GM23338 (cell line): ENCODE measurements at regions not wholly inside any gene's neighbourhood (a gene's known extent, or its start where the extent isn't known, plus 50 kb on each side); places are given as distances from the start of the nearest gene placed in this dataset.

Experiments used
- ATAC-seq: fragments of 200-7000 bp; cut with Tn5 transposase; 3 replicates; pipeline ENCODE4 v1.9.1; 2020
- DNase-seq: peaks from one replicate; pipeline ENCODE4 v3.0.0-alpha.2; 2015; ENCODE audit warnings: low spot score
- H2AFZ ChIP-seq: fragments of 200-600 bp; sonication (generic); 2 replicates; pipeline ENCODE4 v1.8.0; 2016; ENCODE audit warnings: antibody characterized with exemption, mild to moderate bottlenecking, moderate library complexity
- H3F3A ChIP-seq: fragments of 200-600 bp; sonication (generic); replicated peaks from 2 replicates; pipeline ENCODE4 v1.8.0; 2017; ENCODE audit warnings: antibody characterized with exemption, mixed run types, low read depth
- H3K27ac ChIP-seq: fragments of 200-600 bp; sonication (generic); 2 replicates; pipeline ENCODE4 v1.6.1; 2016; ENCODE audit warnings: low read depth
- H3K27me3 ChIP-seq: fragments of 200-600 bp; sonication (generic); 2 replicates; pipeline ENCODE4 v1.8.0; 2016; ENCODE audit warnings: mild to moderate bottlenecking, mixed run types, moderate library complexity; ENCODE audit not compliant: insufficient read depth
- H3K36me3 ChIP-seq: fragments of 200-600 bp; sonication (generic); 2 replicates; pipeline ENCODE4 v1.8.0; 2016; ENCODE audit warnings: mild to moderate bottlenecking; ENCODE audit not compliant: insufficient read depth
- H3K4me1 ChIP-seq: fragments of 200-600 bp; sonication (generic); 2 replicates; pipeline ENCODE4 v1.8.0; 2016; ENCODE audit warnings: mild to moderate bottlenecking, moderate library complexity; ENCODE audit not compliant: insufficient read depth
- H3K4me2 ChIP-seq: fragments of 200-600 bp; sonication (generic); 2 replicates; pipeline ENCODE4 v1.7.1; 2017; ENCODE audit warnings: mixed run types
- H3K4me3 ChIP-seq: fragments of 200-600 bp; sonication (generic); 2 replicates; pipeline ENCODE4 v1.6.1; 2016; ENCODE audit warnings: mixed run types
- H3K79me2 ChIP-seq: fragments of 200-600 bp; sonication (generic); replicated peaks from 2 replicates; pipeline ENCODE4 v1.8.0; 2017; ENCODE audit warnings: mild to moderate bottlenecking; ENCODE audit not compliant: insufficient read depth
- H3K9me2 ChIP-seq: fragments of 200-600 bp; sonication (generic); 2 replicates; pipeline ENCODE4 v1.8.0; 2017; ENCODE audit not compliant: insufficient read depth
- H4K20me1 ChIP-seq: fragments of 200-600 bp; sonication (generic); replicated peaks from 2 replicates; pipeline ENCODE4 v1.8.0; 2017; ENCODE audit warnings: mild to moderate bottlenecking; ENCODE audit not compliant: insufficient read depth
- H3K27ac Mint-ChIP-seq: 2 replicates; pipeline ENCODE4 v1.8.0; 2020; ENCODE audit warnings: inconsistent platforms, mild to moderate bottlenecking, moderate library complexity, mixed read lengths
- H3K27me3 Mint-ChIP-seq: 3 replicates; pipeline ENCODE4 v1.8.0; 2022; ENCODE audit warnings: low read depth, mild to moderate bottlenecking, moderate library complexity, mixed read lengths, inconsistent platforms; ENCODE audit not compliant: insufficient read depth, poor library complexity
- H3K36me3 Mint-ChIP-seq: 3 replicates; pipeline ENCODE4 v1.8.0; 2021; ENCODE audit warnings: low read depth, mild to moderate bottlenecking, inconsistent platforms, moderate library complexity, mixed read lengths
- H3K4me1 Mint-ChIP-seq: 3 replicates; pipeline ENCODE4 v1.8.0; 2020; ENCODE audit warnings: mild to moderate bottlenecking, inconsistent platforms, mixed read lengths
- H3K4me3 Mint-ChIP-seq: 3 replicates; pipeline ENCODE4 v1.8.0; 2021; ENCODE audit warnings: moderate library complexity, mild to moderate bottlenecking, inconsistent platforms, mixed read lengths
- H3K9me3 Mint-ChIP-seq: 3 replicates; pipeline ENCODE4 v1.8.0; 2020; ENCODE audit warnings: moderate library complexity, mild to moderate bottlenecking, inconsistent platforms, mixed read lengths
- CREB1 ChIP-seq: fragments of 250-450 bp; sonication (Bioruptor Pico); IDR thresholded peaks from 2 replicates; pipeline ENCODE4 v1.5.0; 2020; ENCODE audit warnings: low read depth, mild to moderate bottlenecking, moderate library complexity
- ETS1 ChIP-seq: IDR thresholded peaks from 2 replicates; pipeline ENCODE4 v1.6.1; 2016; ENCODE audit warnings: antibody characterized with exemption
- EZH2 ChIP-seq: fragments of 200-600 bp; sonication (generic); IDR thresholded peaks from one replicate; pipeline ENCODE4 v1.8.0; 2017; ENCODE audit warnings: antibody characterized with exemption, mild to moderate bottlenecking, low read depth; ENCODE audit not compliant: unreplicated experiment
- EZH2phosphoT487 ChIP-seq: fragments of 200-600 bp; sonication (generic); IDR thresholded peaks from one replicate; pipeline ENCODE4 v1.8.1; 2018; ENCODE audit warnings: antibody characterized with exemption; ENCODE audit not compliant: unreplicated experiment
- JUNB ChIP-seq: IDR thresholded peaks from one replicate; pipeline ENCODE4 v1.6.1; 2016; ENCODE audit warnings: antibody characterized with exemption; ENCODE audit not compliant: unreplicated experiment
- NANOG ChIP-seq: IDR thresholded peaks from 2 replicates; pipeline ENCODE4 v1.6.1; 2016; ENCODE audit warnings: antibody characterized with exemption, borderline replicate concordance
- STAT1 ChIP-seq: IDR thresholded peaks from one replicate; pipeline ENCODE4 v1.6.1; 2016; ENCODE audit warnings: antibody characterized with exemption; ENCODE audit not compliant: unreplicated experiment
- ZNF114 ChIP-seq: fragments of 250-450 bp; sonication (Bioruptor Pico); IDR thresholded peaks from 2 replicates; pipeline ENCODE4 v1.5.0; 2020; ENCODE audit warnings: mild to moderate bottlenecking, moderate library complexity
- ZNF331 ChIP-seq: fragments of 250-450 bp; sonication (Bioruptor Pico); IDR thresholded peaks from 2 replicates; pipeline ENCODE4 v1.5.0; 2020; ENCODE audit warnings: low read depth, mild to moderate bottlenecking, moderate library complexity
- TF ChIP-seq, protein P1 (sequence below): IDR thresholded peaks from one replicate; pipeline ENCODE4 v1.6.1; 2018; ENCODE audit warnings: antibody characterized with exemption; ENCODE audit not compliant: unreplicated experiment
- TF ChIP-seq, protein P2 (sequence below), 2 experiments: fragments of 200-600 bp in 1 of 2; sonication (generic) in 1 of 2; conservative IDR thresholded peaks; 2 replicates each; pipeline versions ENCODE4 v1.5.1 to v1.6.1; 2016 to 2017; ENCODE audit warnings: antibody characterized with exemption in 2 of 2, low read depth in 2 of 2, mild to moderate bottlenecking in 2 of 2, moderate library complexity in 1 of 2
- TF ChIP-seq, protein P3 (sequence below): fragments of 250-450 bp; sonication (Bioruptor Pico); IDR thresholded peaks from 2 replicates; pipeline ENCODE4 v1.5.0; 2020; ENCODE audit warnings: mild to moderate bottlenecking, moderate library complexity

- Histone ChIP-seq H3K9me2 (peaks cover 15% of the 10 kb centered on the region; the same call in 1 of the 2 replicates), H3K4me3 (no peak overlapping the region), H4K20me1 (no peaks in the 10 kb centered on the region), H3K36me3 (no peaks in the 10 kb centered on the region), H3K4me1 (0 out of 2 replicates have a peak, but pooled peaks cover 8% of the 10 kb centered on the region), H3F3A (no peaks in the 10 kb centered on the region), H3K27ac (no peak overlapping the region), H3K4me2 (no peak overlapping the region), H3K79me2 (no peaks in the 10 kb centered on the region), H3K27me3 (no peaks in the 10 kb centered on the region), H2AFZ (no peak overlapping the region)
- Mint-ChIP-seq H3K4me1 (peaks cover 18% of the 10 kb centered on the region), H3K27me3 (peaks cover 3% of the 10 kb centered on the region), H3K4me3 (no peak overlapping the region), H3K36me3 (peaks cover 19% of the 10 kb centered on the region; the same call in 2 of the 3 replicates), H3K9me3 (peaks cover 30% of the 10 kb centered on the region), H3K27ac (no peak overlapping the region)
- TF ChIP-seq, protein P1, sequence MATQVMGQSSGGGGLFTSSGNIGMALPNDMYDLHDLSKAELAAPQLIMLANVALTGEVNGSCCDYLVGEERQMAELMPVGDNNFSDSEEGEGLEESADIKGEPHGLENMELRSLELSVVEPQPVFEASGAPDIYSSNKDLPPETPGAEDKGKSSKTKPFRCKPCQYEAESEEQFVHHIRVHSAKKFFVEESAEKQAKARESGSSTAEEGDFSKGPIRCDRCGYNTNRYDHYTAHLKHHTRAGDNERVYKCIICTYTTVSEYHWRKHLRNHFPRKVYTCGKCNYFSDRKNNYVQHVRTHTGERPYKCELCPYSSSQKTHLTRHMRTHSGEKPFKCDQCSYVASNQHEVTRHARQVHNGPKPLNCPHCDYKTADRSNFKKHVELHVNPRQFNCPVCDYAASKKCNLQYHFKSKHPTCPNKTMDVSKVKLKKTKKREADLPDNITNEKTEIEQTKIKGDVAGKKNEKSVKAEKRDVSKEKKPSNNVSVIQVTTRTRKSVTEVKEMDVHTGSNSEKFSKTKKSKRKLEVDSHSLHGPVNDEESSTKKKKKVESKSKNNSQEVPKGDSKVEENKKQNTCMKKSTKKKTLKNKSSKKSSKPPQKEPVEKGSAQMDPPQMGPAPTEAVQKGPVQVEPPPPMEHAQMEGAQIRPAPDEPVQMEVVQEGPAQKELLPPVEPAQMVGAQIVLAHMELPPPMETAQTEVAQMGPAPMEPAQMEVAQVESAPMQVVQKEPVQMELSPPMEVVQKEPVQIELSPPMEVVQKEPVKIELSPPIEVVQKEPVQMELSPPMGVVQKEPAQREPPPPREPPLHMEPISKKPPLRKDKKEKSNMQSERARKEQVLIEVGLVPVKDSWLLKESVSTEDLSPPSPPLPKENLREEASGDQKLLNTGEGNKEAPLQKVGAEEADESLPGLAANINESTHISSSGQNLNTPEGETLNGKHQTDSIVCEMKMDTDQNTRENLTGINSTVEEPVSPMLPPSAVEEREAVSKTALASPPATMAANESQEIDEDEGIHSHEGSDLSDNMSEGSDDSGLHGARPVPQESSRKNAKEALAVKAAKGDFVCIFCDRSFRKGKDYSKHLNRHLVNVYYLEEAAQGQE: no peak
- TF ChIP-seq EZH2 (no peak), ETS1 (no peak), CREB1 (no peak), STAT1 (no peak), NANOG (no peak), JUNB (no peak), EZH2phosphoT487 (no peak), ZNF331 (CRISPR knock-in tag) (no peak), ZNF114 (CRISPR knock-in tag) (no peak)
- TF ChIP-seq, protein P2, sequence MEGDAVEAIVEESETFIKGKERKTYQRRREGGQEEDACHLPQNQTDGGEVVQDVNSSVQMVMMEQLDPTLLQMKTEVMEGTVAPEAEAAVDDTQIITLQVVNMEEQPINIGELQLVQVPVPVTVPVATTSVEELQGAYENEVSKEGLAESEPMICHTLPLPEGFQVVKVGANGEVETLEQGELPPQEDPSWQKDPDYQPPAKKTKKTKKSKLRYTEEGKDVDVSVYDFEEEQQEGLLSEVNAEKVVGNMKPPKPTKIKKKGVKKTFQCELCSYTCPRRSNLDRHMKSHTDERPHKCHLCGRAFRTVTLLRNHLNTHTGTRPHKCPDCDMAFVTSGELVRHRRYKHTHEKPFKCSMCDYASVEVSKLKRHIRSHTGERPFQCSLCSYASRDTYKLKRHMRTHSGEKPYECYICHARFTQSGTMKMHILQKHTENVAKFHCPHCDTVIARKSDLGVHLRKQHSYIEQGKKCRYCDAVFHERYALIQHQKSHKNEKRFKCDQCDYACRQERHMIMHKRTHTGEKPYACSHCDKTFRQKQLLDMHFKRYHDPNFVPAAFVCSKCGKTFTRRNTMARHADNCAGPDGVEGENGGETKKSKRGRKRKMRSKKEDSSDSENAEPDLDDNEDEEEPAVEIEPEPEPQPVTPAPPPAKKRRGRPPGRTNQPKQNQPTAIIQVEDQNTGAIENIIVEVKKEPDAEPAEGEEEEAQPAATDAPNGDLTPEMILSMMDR (conservative IDR thresholded peaks at IDR 0.05; ENCODE audit: low read depth in 2 of 2): no peak
- TF ChIP-seq, protein P3, sequence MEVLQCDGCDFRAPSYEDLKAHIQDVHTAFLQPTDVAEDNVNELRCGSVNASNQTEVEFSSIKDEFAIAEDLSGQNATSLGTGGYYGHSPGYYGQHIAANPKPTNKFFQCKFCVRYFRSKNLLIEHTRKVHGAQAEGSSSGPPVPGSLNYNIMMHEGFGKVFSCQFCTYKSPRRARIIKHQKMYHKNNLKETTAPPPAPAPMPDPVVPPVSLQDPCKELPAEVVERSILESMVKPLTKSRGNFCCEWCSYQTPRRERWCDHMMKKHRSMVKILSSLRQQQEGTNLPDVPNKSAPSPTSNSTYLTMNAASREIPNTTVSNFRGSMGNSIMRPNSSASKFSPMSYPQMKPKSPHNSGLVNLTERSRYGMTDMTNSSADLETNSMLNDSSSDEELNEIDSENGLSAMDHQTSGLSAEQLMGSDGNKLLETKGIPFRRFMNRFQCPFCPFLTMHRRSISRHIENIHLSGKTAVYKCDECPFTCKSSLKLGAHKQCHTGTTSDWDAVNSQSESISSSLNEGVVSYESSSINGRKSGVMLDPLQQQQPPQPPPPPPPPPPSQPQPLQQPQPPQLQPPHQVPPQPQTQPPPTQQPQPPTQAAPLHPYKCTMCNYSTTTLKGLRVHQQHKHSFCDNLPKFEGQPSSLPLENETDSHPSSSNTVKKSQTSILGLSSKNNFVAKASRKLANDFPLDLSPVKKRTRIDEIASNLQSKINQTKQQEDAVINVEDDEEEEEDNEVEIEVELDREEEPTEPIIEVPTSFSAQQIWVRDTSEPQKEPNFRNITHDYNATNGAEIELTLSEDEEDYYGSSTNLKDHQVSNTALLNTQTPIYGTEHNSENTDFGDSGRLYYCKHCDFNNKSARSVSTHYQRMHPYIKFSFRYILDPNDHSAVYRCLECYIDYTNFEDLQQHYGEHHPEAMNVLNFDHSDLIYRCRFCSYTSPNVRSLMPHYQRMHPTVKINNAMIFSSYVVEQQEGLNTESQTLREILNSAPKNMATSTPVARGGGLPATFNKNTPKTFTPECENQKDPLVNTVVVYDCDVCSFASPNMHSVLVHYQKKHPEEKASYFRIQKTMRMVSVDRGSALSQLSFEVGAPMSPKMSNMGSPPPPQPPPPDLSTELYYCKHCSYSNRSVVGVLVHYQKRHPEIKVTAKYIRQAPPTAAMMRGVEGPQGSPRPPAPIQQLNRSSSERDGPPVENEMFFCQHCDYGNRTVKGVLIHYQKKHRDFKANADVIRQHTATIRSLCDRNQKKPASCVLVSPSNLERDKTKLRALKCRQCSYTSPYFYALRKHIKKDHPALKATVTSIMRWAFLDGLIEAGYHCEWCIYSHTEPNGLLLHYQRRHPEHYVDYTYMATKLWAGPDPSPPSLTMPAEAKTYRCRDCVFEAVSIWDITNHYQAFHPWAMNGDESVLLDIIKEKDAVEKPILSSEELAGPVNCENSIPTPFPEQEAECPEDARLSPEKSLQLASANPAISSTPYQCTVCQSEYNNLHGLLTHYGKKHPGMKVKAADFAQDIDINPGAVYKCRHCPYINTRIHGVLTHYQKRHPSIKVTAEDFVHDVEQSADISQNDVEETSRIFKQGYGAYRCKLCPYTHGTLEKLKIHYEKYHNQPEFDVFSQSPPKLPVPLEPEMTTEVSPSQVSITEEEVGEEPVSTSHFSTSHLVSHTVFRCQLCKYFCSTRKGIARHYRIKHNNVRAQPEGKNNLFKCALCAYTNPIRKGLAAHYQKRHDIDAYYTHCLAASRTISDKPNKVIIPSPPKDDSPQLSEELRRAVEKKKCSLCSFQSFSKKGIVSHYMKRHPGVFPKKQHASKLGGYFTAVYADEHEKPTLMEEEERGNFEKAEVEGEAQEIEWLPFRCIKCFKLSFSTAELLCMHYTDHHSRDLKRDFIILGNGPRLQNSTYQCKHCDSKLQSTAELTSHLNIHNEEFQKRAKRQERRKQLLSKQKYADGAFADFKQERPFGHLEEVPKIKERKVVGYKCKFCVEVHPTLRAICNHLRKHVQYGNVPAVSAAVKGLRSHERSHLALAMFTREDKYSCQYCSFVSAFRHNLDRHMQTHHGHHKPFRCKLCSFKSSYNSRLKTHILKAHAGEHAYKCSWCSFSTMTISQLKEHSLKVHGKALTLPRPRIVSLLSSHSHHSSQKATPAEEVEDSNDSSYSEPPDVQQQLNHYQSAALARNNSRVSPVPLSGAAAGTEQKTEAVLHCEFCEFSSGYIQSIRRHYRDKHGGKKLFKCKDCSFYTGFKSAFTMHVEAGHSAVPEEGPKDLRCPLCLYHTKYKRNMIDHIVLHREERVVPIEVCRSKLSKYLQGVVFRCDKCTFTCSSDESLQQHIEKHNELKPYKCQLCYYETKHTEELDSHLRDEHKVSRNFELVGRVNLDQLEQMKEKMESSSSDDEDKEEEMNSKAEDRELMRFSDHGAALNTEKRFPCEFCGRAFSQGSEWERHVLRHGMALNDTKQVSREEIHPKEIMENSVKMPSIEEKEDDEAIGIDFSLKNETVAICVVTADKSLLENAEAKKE (CRISPR knock-in tag): no peak
- ATAC-seq (no peak), DNase-seq (no peak)
Measured at GRCh38 chr12:98410356-98410755, 105.0 kb upstream of the TMPO start.
